T-cell (primary cell): ENCODE measurements at regions not wholly inside any gene's neighbourhood (a gene's known extent, or its start where the extent isn't known, plus 50 kb on each side); places are given as distances from the start of the nearest gene placed in this dataset.
"Not testable (repeated sequence)": the region's sequence is repeated elsewhere in the genome, so short reads cannot be mapped to it uniquely, and the experiment has no call there.

Experiments
- ATAC-seq, 4 experiments: fragments of 200-7000 bp in 3 of 4; fragments of 150-1000 bp in 1 of 4; cut with Tn5 transposase; replicated peaks in 1 of 4; 1 replicate in 3 of 4; 2 replicates in 1 of 4; pipeline ENCODE4 v1.10.0; 2021; ENCODE audit warnings: moderate library complexity in 3 of 4, mild to moderate bottlenecking in 2 of 4, moderate number of reproducible peaks in 1 of 4
- CTCF ChIA-PET, 2 donors: fragments of 300-600 bp; sonication (Branson Sonifier 250); formaldehyde crosslinking; loops; one replicate each; lab custom pipeline; 2022; ENCODE audit warnings: antibody characterized with exemption in 2 of 2; lab: Charles Lee
- POLR2A ChIA-PET, 2 donors: fragments of 300-600 bp; sonication (Branson Sonifier 250); formaldehyde crosslinking; loops; one replicate each; lab custom pipeline; 2022; ENCODE audit warnings: antibody characterized with exemption in 2 of 2; lab: Charles Lee
- DNase-seq, 35 experiments: peaks; one replicate each; pipeline versions ENCODE4 v3.0.0 to v3.0.0-alpha.2; 2013 to 2023
- H3K27ac ChIP-seq: one replicate; pipeline ENCODE4 v1.5.1; 2013; ENCODE audit warnings: low read length
- H3K27me3 ChIP-seq, 2 experiments: replicated peaks in 1 of 2; 1 replicate in 1 of 2; 2 replicates in 1 of 2; pipeline versions ENCODE4 v1.6.1 to v1.7.0; 2013; ENCODE audit warnings: low read length in 1 of 2, mixed read lengths in 1 of 2; ENCODE audit not compliant: control insufficient read depth in 2 of 2, insufficient read depth in 2 of 2; ENCODE audit errors: extremely low read depth in 1 of 2
- H3K36me3 ChIP-seq, 2 donors: 1 replicate in 1 of 2; 2 replicates in 1 of 2; pipeline versions ENCODE4 v1.6.1 to v1.7.0; 2013; ENCODE audit warnings: low read length in 1 of 2; ENCODE audit not compliant: control insufficient read depth in 2 of 2, insufficient read depth in 1 of 2; ENCODE audit errors: extremely low read depth in 1 of 2
- H3K4me1 ChIP-seq, 2 experiments: 1 replicate in 1 of 2; 2 replicates in 1 of 2; pipeline versions ENCODE4 v1.6.1 to v1.7.0; 2013; ENCODE audit warnings: low read length in 2 of 2, mixed read lengths in 1 of 2; ENCODE audit not compliant: insufficient read depth in 2 of 2, control insufficient read depth in 1 of 2; ENCODE audit errors: extremely low read depth in 1 of 2
- H3K4me3 ChIP-seq, 2 donors: 1 replicate in 1 of 2; 2 replicates in 1 of 2; pipeline versions ENCODE4 v1.5.1 to v1.7.0; 2013; ENCODE audit warnings: mild to moderate bottlenecking in 2 of 2, low read length in 1 of 2, moderate library complexity in 1 of 2; ENCODE audit not compliant: control insufficient read depth in 1 of 2; ENCODE audit errors: extremely low read depth in 1 of 2
- H3K9me3 ChIP-seq: 2 replicates; pipeline ENCODE4 v1.7.0; 2013
- H3K27ac Mint-ChIP-seq, 2 donors: one replicate each; pipeline ENCODE4 v1.8.0; 2020 to 2021; ENCODE audit warnings: mild to moderate bottlenecking in 2 of 2, mixed read lengths in 2 of 2
- H3K27me3 Mint-ChIP-seq, 2 donors: one replicate each; pipeline ENCODE4 v1.8.0; 2021 to 2022; ENCODE audit warnings: mixed read lengths in 2 of 2
- H3K36me3 Mint-ChIP-seq: one replicate; pipeline ENCODE4 v1.8.0; 2021; ENCODE audit warnings: mixed read lengths
- H3K4me1 Mint-ChIP-seq, 3 donors: one replicate each; pipeline ENCODE4 v1.8.0; 2020 to 2022; ENCODE audit warnings: mixed read lengths in 3 of 3, mild to moderate bottlenecking in 1 of 3
- H3K4me3 Mint-ChIP-seq, 3 donors: one replicate each; pipeline ENCODE4 v1.8.0; 2020 to 2022; ENCODE audit warnings: mild to moderate bottlenecking in 3 of 3, mixed read lengths in 3 of 3, moderate library complexity in 3 of 3
- H3K9me3 Mint-ChIP-seq, 3 donors: one replicate each; pipeline ENCODE4 v1.8.0; 2020 to 2022; ENCODE audit warnings: mixed read lengths in 3 of 3
- WGBS: methylation state at CpG from one replicate; pipeline ENCODE4 v1.1.5; 2013; ENCODE audit warnings: missing lambda C conversion rate; ENCODE audit not compliant: insufficient coverage; 5-methylcytosine and 5-hydroxymethylcytosine counted together

DNA sequence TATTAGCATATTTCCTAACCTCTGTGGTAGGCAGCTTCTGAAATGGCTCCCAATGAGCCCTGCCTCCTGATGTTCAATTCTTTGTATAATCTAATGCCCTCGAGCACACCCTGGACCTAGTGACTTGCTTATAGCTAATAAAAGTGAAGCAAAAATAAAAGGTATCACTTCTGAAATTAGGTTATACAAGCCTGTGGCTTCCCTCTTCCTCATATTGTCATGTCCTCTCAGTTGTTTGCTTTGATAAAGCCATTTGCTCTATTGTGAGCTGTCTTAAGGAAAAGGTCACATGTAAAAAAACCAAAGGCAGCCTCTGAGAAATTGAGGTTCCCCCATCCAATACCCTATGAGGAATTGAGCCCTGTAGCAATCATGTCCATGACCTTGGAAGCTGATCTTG is 442.1 kb upstream of the ADGRB3 start:
- ATAC-seq (no peak), DNase-seq (no peak)
- no peak overlapping the region for H3K4me3 Mint-ChIP-seq
- no peak overlapping the region for H3K27ac Mint-ChIP-seq
- H3K9me3 Mint-ChIP-seq: peaks cover 0 to 12% (median 8%) of the 10 kb centered on the region in 3 donors
- H3K4me1 ChIP-seq: no peaks in the 10 kb centered on the region
- H3K36me3 Mint-ChIP-seq: no peaks in the 10 kb centered on the region
- POLR2A ChIA-PET: no interaction called here
- CTCF ChIA-PET: interaction anchor here in 1 of 2 donors (0.6 kb wide), 1 partner anchor 132 kb away, joined by 8 read pairs; no protein-coding TSS in a partner anchor
- H3K4me3 ChIP-seq: no peak overlapping the region
- WGBS: no CpG with 5 or more reads among the region's 1 CpG
- H3K9me3 ChIP-seq: no peaks in the 10 kb centered on the region
- no peak overlapping the region for H3K27ac ChIP-seq
- H3K27me3 Mint-ChIP-seq: no peaks in the 10 kb centered on the region
- no peaks in the 10 kb centered on the region for H3K36me3 ChIP-seq
- H3K4me1 Mint-ChIP-seq: no peaks in the 10 kb centered on the region
- H3K27me3 ChIP-seq: peaks cover 0 to 2% of the 10 kb centered on the region in 2 experiments

DNA sequence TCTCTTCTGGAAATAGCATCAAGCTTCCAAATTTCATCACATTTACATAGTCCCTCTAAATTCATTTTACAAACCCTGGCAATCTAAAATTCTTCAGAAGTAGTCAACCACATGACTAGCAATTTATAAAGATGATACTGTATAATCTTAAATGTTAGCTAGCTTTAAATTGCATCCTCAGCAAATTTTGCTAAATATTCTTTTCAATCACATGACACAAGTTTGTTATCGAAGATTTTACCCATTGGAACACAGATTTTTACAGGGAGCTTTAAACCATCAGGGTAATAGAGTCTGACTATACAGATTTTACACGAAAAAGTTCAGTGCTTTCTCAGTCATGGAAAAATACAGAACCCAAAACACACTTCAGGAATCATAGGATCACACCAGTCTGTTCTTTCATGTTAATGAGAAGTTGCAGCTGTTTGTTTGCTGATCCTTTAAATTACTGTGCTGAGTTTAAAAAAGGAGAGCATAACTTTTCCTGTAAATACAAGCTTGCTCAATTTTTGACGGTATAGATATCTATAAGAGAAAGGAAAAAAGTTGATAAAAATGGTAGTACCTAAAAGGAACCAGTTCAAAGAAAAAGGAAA is 445.8 kb upstream of the ADGRB3 start:
- H3K4me1 ChIP-seq: no peaks in the 10 kb centered on the region

DNA sequence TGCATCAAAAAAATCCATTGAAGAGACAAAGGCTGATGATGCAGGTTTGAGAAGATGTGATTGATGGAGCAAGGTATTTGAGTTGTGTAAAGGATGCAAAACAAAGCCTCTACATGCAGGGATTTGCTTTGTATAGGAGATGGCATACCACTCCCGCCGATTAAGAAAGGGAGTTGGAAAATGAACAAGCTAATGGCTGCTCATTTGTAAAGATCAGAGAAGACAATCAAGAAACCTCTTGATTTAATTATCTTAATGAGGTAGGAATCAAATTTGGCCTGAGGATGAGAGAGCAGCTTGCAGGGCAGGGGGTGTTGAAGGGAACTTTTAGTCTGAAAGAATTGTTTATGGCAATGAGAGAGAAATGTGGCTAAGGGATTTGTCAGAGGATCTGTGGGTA is 448.2 kb upstream of the ADGRB3 start:
- Histone ChIP-seq H3K27ac (no peak overlapping the region), H3K36me3 (no peaks in the 10 kb centered on the region), H3K9me3 (no peaks in the 10 kb centered on the region), H3K4me3 (no peak overlapping the region), H3K27me3 (no peaks in the 10 kb centered on the region), H3K4me1 (no peaks in the 10 kb centered on the region)
- Mint-ChIP-seq H3K27me3 (no peaks in the 10 kb centered on the region), H3K36me3 (no peaks in the 10 kb centered on the region), H3K4me1 (no peaks in the 10 kb centered on the region), H3K27ac (no peak overlapping the region), H3K9me3 (peaks cover 0 to 6% (median 3%) of the 10 kb centered on the region in 3 donors), H3K4me3 (no peak overlapping the region)
- CTCF ChIA-PET: interaction anchor here in 1 of 2 donors (0.6 kb wide), 1 partner anchor 1975 kb away, joined by 3 read pairs; no protein-coding TSS in a partner anchor
- POLR2A ChIA-PET: no interaction called here
- WGBS: 92% methylated on average over 2 of the region's 2 CpGs
- DNase-seq (no peak), ATAC-seq (no peak)

More for the DNA sequence above, 445.8 kb upstream of the ADGRB3 start:
- no peak overlapping the region for H3K27ac Mint-ChIP-seq
- WGBS: 40% methylated on average over 1 of the region's 3 CpGs
- no peak overlapping the region for H3K4me3 Mint-ChIP-seq
- Histone ChIP-seq H3K27me3 (no peaks in the 10 kb centered on the region), H3K9me3 (no peaks in the 10 kb centered on the region), H3K27ac (no peak overlapping the region), H3K4me3 (no peak overlapping the region), H3K36me3 (no peaks in the 10 kb centered on the region)
- no peak for ATAC-seq
- POLR2A ChIA-PET: no interaction called here
- H3K9me3 Mint-ChIP-seq: peaks cover 0 to 6% (median 5%) of the 10 kb centered on the region in 3 donors
- CTCF ChIA-PET: no interaction called here
- H3K36me3 Mint-ChIP-seq: no peaks in the 10 kb centered on the region
- DNase-seq: no peak
- no peaks in the 10 kb centered on the region for H3K27me3 Mint-ChIP-seq
- no peaks in the 10 kb centered on the region for H3K4me1 Mint-ChIP-seq

DNA sequence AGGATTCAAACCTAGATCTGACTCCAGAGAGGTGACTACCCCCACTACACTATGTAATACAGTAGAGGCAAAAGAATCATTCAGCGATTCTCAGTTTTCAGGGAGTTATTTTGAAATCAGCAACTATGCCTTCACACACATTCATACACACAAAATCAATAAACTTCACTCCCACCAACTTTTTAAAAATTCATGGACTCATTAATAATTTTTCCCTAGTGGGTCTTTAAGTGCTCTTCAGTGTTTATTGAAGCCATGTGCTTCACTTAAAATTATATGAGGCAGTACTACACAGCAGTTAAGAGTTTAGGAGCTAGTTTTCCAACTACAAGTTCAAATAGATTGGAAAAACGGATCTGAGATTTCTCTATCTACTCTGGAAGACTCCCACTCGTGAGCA is 452.7 kb upstream of the ADGRB3 start:
- H3K4me3 Mint-ChIP-seq: no peak overlapping the region
- H3K36me3 Mint-ChIP-seq: no peaks in the 10 kb centered on the region
- no peak for DNase-seq
- H3K9me3 Mint-ChIP-seq: peaks cover 3 to 13% (median 6%) of the 10 kb centered on the region in 3 donors
- 60% methylated on average over 1 of the region's 3 CpGs for WGBS
- no peak overlapping the region for H3K4me3 ChIP-seq
- ChIA-PET CTCF (no interaction called here), POLR2A (no interaction called here)
- no peaks in the 10 kb centered on the region for H3K27me3 Mint-ChIP-seq
- H3K9me3 ChIP-seq: peaks cover under 1% of the 10 kb centered on the region
- H3K27me3 ChIP-seq: no peaks in the 10 kb centered on the region
- no peak for ATAC-seq
- H3K4me1 Mint-ChIP-seq: no peaks in the 10 kb centered on the region
- H3K27ac ChIP-seq: no peak overlapping the region
- H3K4me1 ChIP-seq: no peaks in the 10 kb centered on the region
- H3K36me3 ChIP-seq: no peaks in the 10 kb centered on the region
- no peak overlapping the region for H3K27ac Mint-ChIP-seq

DNA sequence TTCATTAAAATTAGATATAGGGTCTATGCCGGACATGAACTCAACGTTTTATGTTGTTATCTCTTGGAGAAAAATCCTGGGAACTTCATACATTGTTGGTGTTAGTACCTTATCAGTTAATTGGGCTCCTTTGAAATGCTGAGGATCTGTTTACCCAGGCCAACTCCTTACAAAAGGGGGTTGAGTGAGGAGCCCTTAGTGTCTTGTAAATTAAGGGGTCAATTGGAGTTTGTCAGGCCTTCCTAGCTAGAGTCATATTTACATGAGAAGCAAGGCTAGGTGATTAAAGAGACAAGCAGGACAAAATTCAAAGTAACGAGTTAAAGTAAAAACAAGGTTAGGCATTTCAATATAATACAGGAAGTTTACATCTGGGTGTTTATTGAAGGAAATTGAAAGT is 454.1 kb upstream of the ADGRB3 start:
- H3K27me3 Mint-ChIP-seq, H3K36me3 ChIP-seq, POLR2A ChIA-PET, H3K9me3 ChIP-seq, H3K4me1 Mint-ChIP-seq, CTCF ChIA-PET, DNase-seq, H3K36me3 Mint-ChIP-seq, H3K27ac ChIP-seq, H3K4me3 ChIP-seq, H3K4me1 ChIP-seq, H3K27me3 ChIP-seq, H3K27ac Mint-ChIP-seq, H3K4me3 Mint-ChIP-seq, ATAC-seq: not testable (repeated sequence)
- WGBS: no CpG with 5 or more reads among the region's 3 CpGs
- H3K9me3 Mint-ChIP-seq: peaks cover under 1 to 13% (median 3%) of the 10 kb centered on the region in 3 donors

DNA sequence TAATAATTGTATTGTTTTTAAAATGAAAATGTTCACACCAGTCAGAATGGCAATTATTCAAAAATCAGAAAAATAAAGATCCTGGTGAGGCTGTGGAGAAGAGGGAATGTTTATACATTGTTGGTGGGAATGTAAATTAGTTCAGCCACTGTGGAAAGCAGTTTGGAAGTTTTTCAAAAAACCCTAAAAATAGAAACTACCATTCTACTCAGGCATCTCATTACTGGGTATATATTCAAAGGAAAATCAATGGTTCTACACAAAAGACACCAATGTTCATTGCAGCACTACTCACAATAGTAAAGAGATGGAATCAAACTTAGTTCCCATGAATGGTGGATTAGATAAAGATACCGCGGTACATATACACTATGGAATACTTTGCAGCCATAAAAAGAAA is 461.5 kb upstream of the ADGRB3 start:
- no peaks in the 10 kb centered on the region for H3K4me1 Mint-ChIP-seq
- Histone ChIP-seq H3K9me3 (peaks cover 6% of the 10 kb centered on the region), H3K27ac (no peak overlapping the region), H3K36me3 (no peaks in the 10 kb centered on the region), H3K4me1 (no peaks in the 10 kb centered on the region), H3K27me3 (no peaks in the 10 kb centered on the region), H3K4me3 (no peak overlapping the region)
- ATAC-seq: no peak
- ChIA-PET POLR2A (no interaction called here), CTCF (no interaction called here)
- WGBS: no CpG with 5 or more reads among the region's 2 CpGs
- no peak overlapping the region for H3K27ac Mint-ChIP-seq
- peaks cover 3 to 9% (median 3%) of the 10 kb centered on the region in 3 donors for H3K9me3 Mint-ChIP-seq
- no peaks in the 10 kb centered on the region for H3K36me3 Mint-ChIP-seq
- H3K27me3 Mint-ChIP-seq: no peaks in the 10 kb centered on the region
- no peak for DNase-seq
- H3K4me3 Mint-ChIP-seq: no peak overlapping the region

DNA sequence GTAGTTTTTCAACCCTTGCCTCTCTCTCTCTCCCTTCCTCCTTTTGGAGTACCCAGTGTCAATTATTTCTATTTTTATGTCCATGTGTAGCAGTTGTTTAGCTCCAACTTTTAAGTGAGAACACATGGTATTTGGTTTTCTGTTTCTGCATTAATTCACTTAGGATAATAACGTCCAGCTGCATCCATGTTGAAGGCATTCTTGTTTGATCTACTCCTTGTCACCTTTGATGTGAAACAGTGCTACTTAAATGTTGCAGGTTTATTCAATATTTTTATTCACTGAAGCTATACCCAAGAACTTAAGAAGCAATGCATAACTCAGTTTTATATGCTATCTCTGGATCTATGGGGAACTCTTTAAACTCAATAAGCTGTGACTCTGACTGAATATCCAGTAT is 465.2 kb upstream of the ADGRB3 start:
- POLR2A ChIA-PET: no interaction called here
- H3K27me3 Mint-ChIP-seq: no peaks in the 10 kb centered on the region
- H3K27ac ChIP-seq: no peak overlapping the region

More for the DNA sequence above, 465.2 kb upstream of the ADGRB3 start:
- Mint-ChIP-seq H3K9me3 (peaks cover 0 to 4% (median 4%) of the 10 kb centered on the region in 3 donors), H3K36me3 (no peaks in the 10 kb centered on the region), H3K27ac (no peak overlapping the region), H3K4me3 (no peak overlapping the region), H3K4me1 (no peaks in the 10 kb centered on the region)
- H3K36me3 ChIP-seq: no peaks in the 10 kb centered on the region
- no peak for ATAC-seq
- peaks cover 3% of the 10 kb centered on the region for H3K9me3 ChIP-seq
- DNase-seq: no peak
- no peaks in the 10 kb centered on the region for H3K27me3 ChIP-seq
- H3K4me3 ChIP-seq: no peak overlapping the region
- WGBS: no CpG with 5 or more reads among the region's 1 CpG
- CTCF ChIA-PET: no interaction called here
- no peaks in the 10 kb centered on the region for H3K4me1 ChIP-seq
